ENCODE measurements at regions not wholly inside any gene's neighbourhood (a gene's known extent, or its start where the extent isn't known, plus 50 kb on each side); places are given as distances from the start of the nearest gene placed in this dataset.

- no peak for TF ChIP-seq CTCF (IDR thresholded peaks at IDR 0.05; ENCODE audit: extremely low read depth, missing control alignments)
- no peak for DNase-seq (ENCODE audit: low spot score)
Measured at GRCh38 chr6:50213146-50213545, 163.4 kb upstream of the DEFB112 start.

DNA sequence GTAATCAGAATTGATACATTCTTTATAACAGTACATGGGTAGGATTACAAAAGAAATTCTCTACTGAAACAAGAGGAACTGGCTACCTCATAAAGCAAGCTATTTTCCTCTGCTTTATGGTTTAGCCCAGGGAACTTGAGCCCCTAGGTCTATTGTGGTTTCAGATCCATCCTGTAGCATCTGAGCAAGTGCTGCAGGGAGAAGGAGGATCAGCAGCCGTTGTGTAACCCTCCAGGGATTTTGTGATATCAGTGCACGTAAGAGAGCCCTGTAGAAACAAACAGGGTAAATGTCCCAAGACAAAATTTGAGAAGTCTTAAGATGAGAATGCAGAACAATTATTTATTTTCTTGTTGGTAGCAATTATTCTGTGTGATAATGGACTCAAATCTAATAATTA lies 165.2 kb upstream of the DEFB112 start:
- TF ChIP-seq CTCF (IDR thresholded peaks at IDR 0.05; ENCODE audit: extremely low read depth, missing control alignments): no peak
- DNase-seq (ENCODE audit: low spot score): no peak

- no peak for DNase-seq (ENCODE audit: low spot score)
- TF ChIP-seq CTCF (IDR thresholded peaks at IDR 0.05; ENCODE audit: extremely low read depth, missing control alignments): no peak
Measured at GRCh38 chr6:50217841-50218240, 168.1 kb upstream of the DEFB112 start.

DNA sequence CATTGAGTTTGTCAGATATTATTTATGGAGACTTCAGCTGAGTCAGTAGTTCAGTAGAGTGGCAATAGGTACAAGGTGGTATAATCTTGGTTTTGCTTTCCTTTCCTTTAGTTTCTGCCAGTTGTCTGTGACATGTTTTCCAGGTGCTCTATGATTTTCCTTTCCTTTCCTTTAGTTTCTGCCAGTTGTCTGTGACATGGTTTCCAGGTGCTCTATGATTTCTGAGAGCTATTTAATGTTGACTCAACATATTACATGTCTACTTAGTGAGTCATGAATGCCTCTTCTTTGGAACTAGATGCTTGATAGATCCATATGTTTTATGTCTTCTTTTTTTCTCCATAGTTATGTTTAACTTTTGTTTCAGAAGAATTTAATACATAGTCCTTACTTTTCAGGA lies 186.4 kb upstream of the DEFB112 start:
- DNase-seq (ENCODE audit: low spot score): no peak
- TF ChIP-seq CTCF (IDR thresholded peaks at IDR 0.05; ENCODE audit: extremely low read depth, missing control alignments): no peak

GRCh38 chr6:50239853-50240252 lies 190.1 kb upstream of the DEFB112 start:
- TF ChIP-seq CTCF (IDR thresholded peaks at IDR 0.05; ENCODE audit: extremely low read depth, missing control alignments): no peak

GRCh38 chr6:50240986-50241385 lies 191.3 kb upstream of the DEFB112 start:
- no peak for DNase-seq (ENCODE audit: low spot score)
- TF ChIP-seq CTCF (IDR thresholded peaks at IDR 0.05; ENCODE audit: extremely low read depth, missing control alignments): no peak

More at GRCh38 chr6:50239853-50240252, 190.1 kb upstream of the DEFB112 start:
- DNase-seq (ENCODE audit: low spot score): no peak

DNA sequence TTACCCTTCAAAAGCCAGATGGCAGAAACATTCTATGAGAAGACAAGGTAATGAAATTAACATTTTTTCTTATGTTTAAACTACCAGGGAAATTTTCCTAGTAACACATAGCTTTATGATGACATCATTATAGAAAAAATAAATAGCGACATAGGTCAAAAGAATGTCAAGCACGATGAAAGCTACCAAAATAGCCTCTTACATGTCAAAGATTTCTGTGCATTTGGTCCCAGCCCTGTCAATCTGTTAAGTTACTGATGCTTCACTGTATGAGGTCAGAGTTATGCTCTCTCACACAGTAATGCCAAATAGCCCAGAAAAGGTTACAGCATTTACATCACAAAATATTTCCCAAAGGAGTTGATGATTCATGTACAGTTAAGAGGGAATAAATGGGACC lies 199.8 kb upstream of the DEFB112 start:
- no peak for DNase-seq (ENCODE audit: low spot score)
- no peak for TF ChIP-seq CTCF (IDR thresholded peaks at IDR 0.05; ENCODE audit: extremely low read depth, missing control alignments)
